Keratinocyte (primary cell): ENCODE measurements at regions not wholly inside any gene's neighbourhood (a gene's known extent, or its start where the extent isn't known, plus 50 kb on each side); places are given as distances from the start of the nearest gene placed in this dataset.

Experiments
- EZH2 ChIP-seq: IDR thresholded peaks from one replicate; pipeline ENCODE4 v1.6.1; 2012; ENCODE audit warnings: inconsistent platforms, mild to moderate bottlenecking, low read length, moderate library complexity
- TF ChIP-seq, protein P1 (sequence below), 3 experiments: IDR thresholded peaks in 1 of 3; conservative IDR thresholded peaks in 1 of 3; optimal IDR thresholded peaks in 1 of 3; 2 replicates in 2 of 3; 3 replicates in 1 of 3; pipeline versions ENCODE3 to v1.5.1; 2011; ENCODE audit warnings: low read length in 3 of 3, mild to moderate bottlenecking in 3 of 3, moderate library complexity in 2 of 3, control low read depth in 1 of 3, inconsistent platforms in 1 of 3; ENCODE audit not compliant: insufficient read depth in 2 of 3; ENCODE audit errors: extremely low read depth in 1 of 3

- no peak for TF ChIP-seq EZH2
- TF ChIP-seq, protein P1, sequence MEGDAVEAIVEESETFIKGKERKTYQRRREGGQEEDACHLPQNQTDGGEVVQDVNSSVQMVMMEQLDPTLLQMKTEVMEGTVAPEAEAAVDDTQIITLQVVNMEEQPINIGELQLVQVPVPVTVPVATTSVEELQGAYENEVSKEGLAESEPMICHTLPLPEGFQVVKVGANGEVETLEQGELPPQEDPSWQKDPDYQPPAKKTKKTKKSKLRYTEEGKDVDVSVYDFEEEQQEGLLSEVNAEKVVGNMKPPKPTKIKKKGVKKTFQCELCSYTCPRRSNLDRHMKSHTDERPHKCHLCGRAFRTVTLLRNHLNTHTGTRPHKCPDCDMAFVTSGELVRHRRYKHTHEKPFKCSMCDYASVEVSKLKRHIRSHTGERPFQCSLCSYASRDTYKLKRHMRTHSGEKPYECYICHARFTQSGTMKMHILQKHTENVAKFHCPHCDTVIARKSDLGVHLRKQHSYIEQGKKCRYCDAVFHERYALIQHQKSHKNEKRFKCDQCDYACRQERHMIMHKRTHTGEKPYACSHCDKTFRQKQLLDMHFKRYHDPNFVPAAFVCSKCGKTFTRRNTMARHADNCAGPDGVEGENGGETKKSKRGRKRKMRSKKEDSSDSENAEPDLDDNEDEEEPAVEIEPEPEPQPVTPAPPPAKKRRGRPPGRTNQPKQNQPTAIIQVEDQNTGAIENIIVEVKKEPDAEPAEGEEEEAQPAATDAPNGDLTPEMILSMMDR (optimal IDR thresholded peaks at IDR 0.05 in 1 of 3, IDR thresholded peaks at IDR 0.05 in 1 of 3, conservative IDR thresholded peaks at IDR 0.05 in 1 of 3; ENCODE audit: extremely low read depth in 1 of 3, insufficient read depth in 2 of 3, low read length in 3 of 3) = no peak
These were observed 220.5 kb upstream of the ID2 start for GRCh38 chr2:8461341-8461740.
